OCI-LY1 (cell line): ENCODE measurements at regions not wholly inside any gene's neighbourhood (a gene's known extent, or its start where the extent isn't known, plus 50 kb on each side); places are given as distances from the start of the nearest gene placed in this dataset.

Experiments
- EZH2 ChIP-seq: fragments of 200-600 bp; sonication (generic), shearing (Covaris generic); IDR thresholded peaks from 2 replicates; pipeline ENCODE4 v1.8.0; 2017; ENCODE audit warnings: borderline replicate concordance, mixed run types, mild to moderate bottlenecking, antibody characterized with exemption, low read length, moderate library complexity, mixed read lengths
- TF ChIP-seq, protein P1 (sequence below): fragments of 200-600 bp; sonication (generic), shearing (Covaris generic); IDR thresholded peaks from 2 replicates; pipeline ENCODE4 v1.5.1; 2017; ENCODE audit warnings: mild to moderate bottlenecking, antibody characterized with exemption, low read length, moderate library complexity, mixed read lengths

DNA sequence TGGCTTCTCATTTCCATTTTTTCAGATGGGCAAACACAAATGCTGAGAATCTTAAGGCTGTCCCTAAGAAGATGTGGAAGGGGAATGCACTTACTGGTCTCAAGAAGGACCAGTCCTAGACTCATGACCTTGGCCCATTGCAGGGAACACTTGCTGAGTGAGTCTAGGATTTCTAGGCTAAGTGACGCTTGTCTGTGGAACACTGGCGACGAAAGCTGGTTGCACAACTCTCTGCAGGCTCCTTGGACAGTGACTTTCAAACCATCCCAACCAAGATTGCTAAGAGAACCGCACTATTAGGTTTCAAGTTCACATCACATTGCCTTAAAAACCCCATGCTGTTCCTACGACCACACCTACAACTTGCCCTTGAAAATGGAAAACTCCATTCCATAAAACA lies 174.1 kb downstream of the AXIN2 start:
- TF ChIP-seq, protein P1, sequence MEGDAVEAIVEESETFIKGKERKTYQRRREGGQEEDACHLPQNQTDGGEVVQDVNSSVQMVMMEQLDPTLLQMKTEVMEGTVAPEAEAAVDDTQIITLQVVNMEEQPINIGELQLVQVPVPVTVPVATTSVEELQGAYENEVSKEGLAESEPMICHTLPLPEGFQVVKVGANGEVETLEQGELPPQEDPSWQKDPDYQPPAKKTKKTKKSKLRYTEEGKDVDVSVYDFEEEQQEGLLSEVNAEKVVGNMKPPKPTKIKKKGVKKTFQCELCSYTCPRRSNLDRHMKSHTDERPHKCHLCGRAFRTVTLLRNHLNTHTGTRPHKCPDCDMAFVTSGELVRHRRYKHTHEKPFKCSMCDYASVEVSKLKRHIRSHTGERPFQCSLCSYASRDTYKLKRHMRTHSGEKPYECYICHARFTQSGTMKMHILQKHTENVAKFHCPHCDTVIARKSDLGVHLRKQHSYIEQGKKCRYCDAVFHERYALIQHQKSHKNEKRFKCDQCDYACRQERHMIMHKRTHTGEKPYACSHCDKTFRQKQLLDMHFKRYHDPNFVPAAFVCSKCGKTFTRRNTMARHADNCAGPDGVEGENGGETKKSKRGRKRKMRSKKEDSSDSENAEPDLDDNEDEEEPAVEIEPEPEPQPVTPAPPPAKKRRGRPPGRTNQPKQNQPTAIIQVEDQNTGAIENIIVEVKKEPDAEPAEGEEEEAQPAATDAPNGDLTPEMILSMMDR: no peak
- no peak for TF ChIP-seq EZH2
